GM18519 (cell line): ENCODE measurements at regions not wholly inside any gene's neighbourhood (a gene's known extent, or its start where the extent isn't known, plus 50 kb on each side); places are given as distances from the start of the nearest gene placed in this dataset.
"Not testable (repeated sequence)": the region's sequence is repeated elsewhere in the genome, so short reads cannot be mapped to it uniquely, and the experiment has no call there.

Experiments used
- ATAC-seq: cut with Tn5 transposase; IDR thresholded peaks from one replicate; pipeline ENCODE4 v1.9.1; 2021; ENCODE audit warnings: mild to moderate bottlenecking, moderate library complexity; ENCODE audit not compliant: unreplicated experiment, low FRiP score

GRCh38 chr6:11411593-11411992 lies 126.0 kb upstream of the TMEM170B start:
- ATAC-seq, result no peak

- peak; percentile 48 for ATAC-seq
Observed at GRCh38 chr6:11410539-11411307, 126.8 kb upstream of the TMEM170B start.

GRCh38 chr6:11409371-11409770 lies 128.2 kb upstream of the TMEM170B start:
- no peak for ATAC-seq

- ATAC-seq, result no peak
Observed at GRCh38 chr6:11407414-11407813, 130.1 kb upstream of the TMEM170B start.

- no peak for ATAC-seq
Observed at GRCh38 chr6:11404838-11405237, 132.7 kb upstream of the TMEM170B start.

GRCh38 chr6:11404081-11404480 lies 133.5 kb upstream of the TMEM170B start:
- ATAC-seq, result peak; percentile 64

GRCh38 chr6:11403035-11403601 lies 134.4 kb upstream of the TMEM170B start:
- ATAC-seq, result peak; percentile 37

- not testable (repeated sequence) for ATAC-seq
Observed at GRCh38 chr6:11402581-11402980, 135.0 kb upstream of the TMEM170B start.

GRCh38 chr6:11401954-11402353 lies 135.6 kb upstream of the TMEM170B start:
- not testable (repeated sequence) for ATAC-seq

GRCh38 chr6:11398451-11399326 lies 138.9 kb upstream of the TMEM170B start:
- no peak for ATAC-seq

GRCh38 chr6:11397622-11398450 lies 139.7 kb upstream of the TMEM170B start:
- ATAC-seq, result no peak

- no peak for ATAC-seq
Observed at GRCh38 chr6:11396860-11397259, 140.7 kb upstream of the TMEM170B start.

- no peak for ATAC-seq
Observed at GRCh38 chr6:11393713-11394627, 143.6 kb upstream of the TMEM170B start.

- no peak for ATAC-seq
Observed at GRCh38 chr6:11392778-11393507, 144.6 kb upstream of the TMEM170B start.

GRCh38 chr6:11391934-11392777 lies 145.4 kb upstream of the TMEM170B start:
- ATAC-seq, result no peak

- ATAC-seq, result no peak
Observed at GRCh38 chr6:11389977-11390376, 147.6 kb upstream of the TMEM170B start.

- no peak for ATAC-seq
Observed at GRCh38 chr6:11388983-11389944, 148.3 kb upstream of the TMEM170B start.
